ENCODE measurements at regions not wholly inside any gene's neighbourhood (a gene's known extent, or its start where the extent isn't known, plus 50 kb on each side); places are given as distances from the start of the nearest gene placed in this dataset.

- no peaks in the 10 kb centered on the region for H4K20me1 ChIP-seq (ENCODE audit: insufficient read depth)
- H3K79me2 ChIP-seq (ENCODE audit: low read depth), result no peaks in the 10 kb centered on the region
- TF ChIP-seq CTCF (conservative IDR thresholded peaks at IDR 0.05) (no peak), EZH2 (IDR thresholded peaks at IDR 0.05; ENCODE audit: low read depth) (no peak)
- H3K9me3 ChIP-seq (ENCODE audit: insufficient read depth, low read depth), result no peaks in the 10 kb centered on the region
- DNase-seq, result no peak
- no peak overlapping the region for H3K4me2 ChIP-seq
- CTCF ChIA-PET, result no interaction called here
- H3F3A ChIP-seq (ENCODE audit: insufficient read depth, low read depth), result no peaks in the 10 kb centered on the region
- peak overlapping the region; percentile 45; the same call in 1 of the 2 replicates for H2AFZ ChIP-seq
- no peaks in the 10 kb centered on the region for H3K36me3 ChIP-seq (ENCODE audit: low read depth)
- intact Hi-C loops (cut with micrococcal nuclease; ENCODE audit: unreplicated experiment), result no loop called here
- no peak overlapping the region for H3K4me3 ChIP-seq
- H3K9me2 ChIP-seq (ENCODE audit: insufficient read depth), result no peaks in the 10 kb centered on the region
- 0 out of 2 replicates have a peak, but pooled peaks cover 4% of the 10 kb centered on the region for H3K4me1 ChIP-seq (replicated peaks; ENCODE audit: insufficient read depth)
- no TSS peak for BruUV-seq (replicated peaks)
- H3K27ac ChIP-seq, result no peak overlapping the region
- POLR2A ChIA-PET (ENCODE audit: unreplicated experiment), result no interaction called here
- H3K27me3 ChIP-seq (ENCODE audit: insufficient read depth, low read depth), result no peaks in the 10 kb centered on the region
Measured at GRCh38 chr3:117518364-117518763, 808.8 kb downstream of the TUSC7 start.

- no TSS peak for BruUV-seq (replicated peaks)
- H2AFZ ChIP-seq, result no peak overlapping the region
- H3F3A ChIP-seq (ENCODE audit: insufficient read depth, low read depth), result no peaks in the 10 kb centered on the region
- TF ChIP-seq EZH2 (IDR thresholded peaks at IDR 0.05; ENCODE audit: low read depth) (no peak), CTCF (conservative IDR thresholded peaks at IDR 0.05) (no peak)
- H3K79me2 ChIP-seq (ENCODE audit: low read depth), result no peaks in the 10 kb centered on the region
- H3K4me1 ChIP-seq (replicated peaks; ENCODE audit: insufficient read depth), result 0 out of 2 replicates have a peak, but pooled peaks cover 4% of the 10 kb centered on the region
- no peak overlapping the region for H3K27ac ChIP-seq
- H3K4me2 ChIP-seq, result no peak overlapping the region
- CTCF ChIA-PET, result no interaction called here
- H3K36me3 ChIP-seq (ENCODE audit: low read depth), result no peaks in the 10 kb centered on the region
- H3K9me2 ChIP-seq (ENCODE audit: insufficient read depth), result no peaks in the 10 kb centered on the region
- intact Hi-C loops (cut with micrococcal nuclease; ENCODE audit: unreplicated experiment), result no loop called here
- H3K27me3 ChIP-seq (ENCODE audit: insufficient read depth, low read depth), result no peaks in the 10 kb centered on the region
- DNase-seq, result no peak
- POLR2A ChIA-PET (ENCODE audit: unreplicated experiment), result no interaction called here
- no peaks in the 10 kb centered on the region for H3K9me3 ChIP-seq (ENCODE audit: insufficient read depth, low read depth)
- H4K20me1 ChIP-seq (ENCODE audit: insufficient read depth), result no peaks in the 10 kb centered on the region
- no peak overlapping the region for H3K4me3 ChIP-seq
Measured at GRCh38 chr3:117519776-117520175, 810.2 kb downstream of the TUSC7 start.

- POLR2A ChIA-PET (ENCODE audit: unreplicated experiment), result no interaction called here
- no peak overlapping the region for H3K27ac ChIP-seq
- 0 out of 2 replicates have a peak, but pooled peaks cover 4% of the 10 kb centered on the region for H3K4me1 ChIP-seq (replicated peaks; ENCODE audit: insufficient read depth)
- no peaks in the 10 kb centered on the region for H3K9me2 ChIP-seq (ENCODE audit: insufficient read depth)
- H3K36me3 ChIP-seq (ENCODE audit: low read depth), result no peaks in the 10 kb centered on the region
- H3K4me2 ChIP-seq, result no peak overlapping the region
- no peaks in the 10 kb centered on the region for H4K20me1 ChIP-seq (ENCODE audit: insufficient read depth)
- H3K4me3 ChIP-seq, result no peak overlapping the region
- H3K27me3 ChIP-seq (ENCODE audit: insufficient read depth, low read depth), result no peaks in the 10 kb centered on the region
- no peaks in the 10 kb centered on the region for H3F3A ChIP-seq (ENCODE audit: insufficient read depth, low read depth)
- intact Hi-C loops (cut with micrococcal nuclease; ENCODE audit: unreplicated experiment), result no loop called here
- no peak overlapping the region for H2AFZ ChIP-seq
- no peaks in the 10 kb centered on the region for H3K9me3 ChIP-seq (ENCODE audit: insufficient read depth, low read depth)
- H3K79me2 ChIP-seq (ENCODE audit: low read depth), result no peaks in the 10 kb centered on the region
- BruUV-seq (replicated peaks), result no TSS peak
- DNase-seq, result no peak
- TF ChIP-seq EZH2 (IDR thresholded peaks at IDR 0.05; ENCODE audit: low read depth) (no peak), CTCF (conservative IDR thresholded peaks at IDR 0.05) (no peak)
- CTCF ChIA-PET, result no interaction called here
Measured at GRCh38 chr3:117520582-117520981, 811.0 kb downstream of the TUSC7 start.

Data from PC-9 (cell line).